Right lobe of liver (tissue), 6 donors: ENCODE measurements at regions not wholly inside any gene's neighbourhood (a gene's known extent, or its start where the extent isn't known, plus 50 kb on each side); places are given as distances from the start of the nearest gene placed in this dataset.

Source experiments
- ATAC-seq, 4 donors: fragments of 200-7000 bp; cut with Tn5 transposase; one replicate each; pipeline ENCODE4 v1.9.1; 2020; ENCODE audit warnings: mild to moderate bottlenecking in 4 of 4, moderate library complexity in 4 of 4
- DNase-seq, 3 donors: peaks; one replicate each; pipeline ENCODE4 v3.0.0-alpha.2; 2020
- H3K27ac ChIP-seq, 3 donors: fragments of 200-600 bp; one replicate each; pipeline ENCODE4 v1.8.0; 2022
- H3K27me3 ChIP-seq, 2 donors: fragments of 200-600 bp; one replicate each; pipeline ENCODE4 v1.8.0; 2022
- H3K36me3 ChIP-seq, 4 donors: fragments of 200-600 bp; sonication (generic) in 1 of 4; one replicate each; pipeline versions ENCODE4 v1.5.1 to v1.8.0; 2017 to 2022; ENCODE audit warnings: control low read depth in 1 of 4
- H3K4me1 ChIP-seq, 4 donors: fragments of 200-600 bp; sonication (generic) in 1 of 4; one replicate each; pipeline versions ENCODE4 v1.5.1 to v1.8.0; 2017 to 2022; ENCODE audit warnings: control low read depth in 1 of 4
- H3K4me3 ChIP-seq, 3 donors: fragments of 200-600 bp; one replicate each; pipeline ENCODE4 v1.8.0; 2022
- H3K9me3 ChIP-seq, 4 donors: fragments of 200-600 bp; sonication (generic) in 1 of 4; one replicate each; pipeline versions ENCODE4 v1.5.1 to v1.8.0; 2017 to 2022; ENCODE audit warnings: control low read depth in 1 of 4
- CTCF ChIP-seq, 4 donors: fragments of 200-600 bp in 3 of 4; fragments of 450-650 bp in 1 of 4; IDR thresholded peaks; one replicate each; pipeline versions ENCODE4 v1.5.1 to v1.8.0; 2016 to 2022; ENCODE audit warnings: antibody characterized with exemption in 4 of 4, mild to moderate bottlenecking in 2 of 4
- POLR2A ChIP-seq: fragments of 450-650 bp; IDR thresholded peaks from one replicate; pipeline ENCODE4 v1.6.1; 2017; ENCODE audit warnings: antibody characterized with exemption, mild to moderate bottlenecking
- WGBS: methylation state at CpG from one replicate; pipeline ENCODE4 v1.1.6; 2018; ENCODE audit warnings: low coverage, low lambda C conversion rate; ENCODE audit not compliant: insufficient coverage; ENCODE audit errors: missing lambda C conversion rate; 5-methylcytosine and 5-hydroxymethylcytosine counted together
- intact Hi-C, 2 donors: fragments of 100-400 bp; cut with DNase I; formaldehyde crosslinking; loops; one replicate each; pipeline versions ENCODE4 v1.11.2 to v1.14.1; 2022
- donor health status: DM: no; HTN: yes; CAD: no.
- donor health status: DM: no; HTN: no; CAD: no.
- donor health status: DM: no; HTN: no; CAD: no.
- donor health status: DM: no; HTN: yes; CAD: no.
- donor health status: DM: no; HTN: yes; CAD: no.

- ATAC-seq (no peak), DNase-seq (no peak)
- H3K27ac ChIP-seq, result no peak overlapping the region
- TF ChIP-seq CTCF (IDR thresholded peaks at IDR 0.05) (no peak), POLR2A (no peak)
- no peak overlapping the region for H3K4me3 ChIP-seq
- intact Hi-C loops, result no loop called here
- H3K36me3 ChIP-seq, result no peaks in the 10 kb centered on the region
- H3K27me3 ChIP-seq, result no peaks in the 10 kb centered on the region
- 62% methylated on average over 12 of the region's 13 CpGs for WGBS
- H3K4me1 ChIP-seq, result no peaks in the 10 kb centered on the region
- no peaks in the 10 kb centered on the region for H3K9me3 ChIP-seq
Measured at GRCh38 chr16:86653285-86654006, 75.1 kb downstream of the FOXL1 start.

GRCh38 chr16:86657972-86658371 lies 79.6 kb downstream of the FOXL1 start:
- 41% methylated on average over 2 of the region's 6 CpGs for WGBS
- no peak overlapping the region for H3K4me3 ChIP-seq
- no peaks in the 10 kb centered on the region for H3K36me3 ChIP-seq
- H3K27ac ChIP-seq, result no peak overlapping the region
- H3K4me1 ChIP-seq, result no peaks in the 10 kb centered on the region
- ATAC-seq (no peak), DNase-seq (no peak)
- intact Hi-C loops, result no loop called here
- no peaks in the 10 kb centered on the region for H3K27me3 ChIP-seq
- H3K9me3 ChIP-seq, result no peaks in the 10 kb centered on the region
- no peak for TF ChIP-seq POLR2A
- TF ChIP-seq CTCF (IDR thresholded peaks at IDR 0.05), result no peak

GRCh38 chr16:86660623-86661022 lies 82.3 kb downstream of the FOXL1 start:
- no peak overlapping the region for H3K4me3 ChIP-seq
- H3K36me3 ChIP-seq, result no peaks in the 10 kb centered on the region
- ATAC-seq (no peak), DNase-seq (no peak)
- TF ChIP-seq POLR2A (no peak), CTCF (IDR thresholded peaks at IDR 0.05) (no peak)
- H3K27me3 ChIP-seq, result no peaks in the 10 kb centered on the region
- no peaks in the 10 kb centered on the region for H3K4me1 ChIP-seq
- intact Hi-C loops, result no loop called here
- H3K27ac ChIP-seq, result no peak overlapping the region
- H3K9me3 ChIP-seq, result no peaks in the 10 kb centered on the region
- 71% methylated on average over 4 of the region's 4 CpGs for WGBS

GRCh38 chr16:86661706-86662105 lies 83.4 kb downstream of the FOXL1 start:
- no peak for DNase-seq
- no peak overlapping the region for H3K27ac ChIP-seq
- H3K27me3 ChIP-seq, result no peaks in the 10 kb centered on the region
- no peaks in the 10 kb centered on the region for H3K4me1 ChIP-seq
- no peak overlapping the region for H3K4me3 ChIP-seq
- no peaks in the 10 kb centered on the region for H3K9me3 ChIP-seq
- H3K36me3 ChIP-seq, result no peaks in the 10 kb centered on the region
- no peak for ATAC-seq
- TF ChIP-seq POLR2A (no peak), CTCF (IDR thresholded peaks at IDR 0.05) (no peak)
- WGBS, result 40% methylated on average over 8 of the region's 8 CpGs
- intact Hi-C loops, result no loop called here
